Parathyroid adenoma (tissue), 2 donors: ENCODE measurements at regions not wholly inside any gene's neighbourhood (a gene's known extent, or its start where the extent isn't known, plus 50 kb on each side); places are given as distances from the start of the nearest gene placed in this dataset.

Experiments
- H2AFZ ChIP-seq: fragments of 300-600 bp; sonication (generic); one replicate; pipeline ENCODE4 v1.7.0; 2017; ENCODE audit warnings: antibody characterized with exemption, mild to moderate bottlenecking
- H3K27ac ChIP-seq: fragments of 300-600 bp; sonication (generic); one replicate; pipeline ENCODE4 v1.7.0; 2017
- H3K27me3 ChIP-seq: fragments of 300-600 bp; sonication (generic); one replicate; pipeline ENCODE4 v1.7.0; 2017; ENCODE audit warnings: low read length; ENCODE audit not compliant: control insufficient read depth, insufficient read depth
- H3K36me3 ChIP-seq: fragments of 300-600 bp; sonication (generic); one replicate; pipeline ENCODE4 v1.7.0; 2017; ENCODE audit warnings: low read length; ENCODE audit not compliant: control insufficient read depth, insufficient read depth
- H3K4me1 ChIP-seq: fragments of 300-600 bp; sonication (generic); one replicate; pipeline ENCODE4 v1.7.0; 2017; ENCODE audit warnings: control low read depth
- H3K4me2 ChIP-seq: fragments of 300-600 bp; sonication (generic); one replicate; pipeline ENCODE4 v1.7.0; 2017; ENCODE audit warnings: low read length
- H3K4me3 ChIP-seq: fragments of 300-600 bp; sonication (generic); one replicate; pipeline ENCODE4 v1.7.0; 2017; ENCODE audit warnings: low read depth, low read length
- H3K79me2 ChIP-seq: fragments of 300-600 bp; sonication (generic); one replicate; pipeline ENCODE4 v1.7.0; 2017; ENCODE audit warnings: control low read depth
- H3K9ac ChIP-seq: fragments of 300-600 bp; sonication (generic); one replicate; pipeline ENCODE4 v1.7.0; 2017; ENCODE audit warnings: mild to moderate bottlenecking
- H3K9me3 ChIP-seq: fragments of 300-600 bp; sonication (generic); one replicate; pipeline ENCODE4 v1.7.0; 2017; ENCODE audit warnings: low read length; ENCODE audit not compliant: control insufficient read depth
- CTCF ChIP-seq: fragments of 300-600 bp; sonication (generic); IDR thresholded peaks from one replicate; pipeline ENCODE4 v1.7.0; 2017; ENCODE audit warnings: antibody characterized with exemption, mild to moderate bottlenecking
- donor health status: primary hyperparathyroidism.

GRCh38 chr2:236636714-236637470 is 67.3 kb downstream of the ACKR3 start:
- no peak for TF ChIP-seq CTCF
- Histone ChIP-seq H3K4me1 (no peaks in the 10 kb centered on the region), H3K36me3 (no peaks in the 10 kb centered on the region), H3K79me2 (no peaks in the 10 kb centered on the region), H3K27me3 (no peaks in the 10 kb centered on the region), H3K27ac (no peak overlapping the region), H3K9ac (no peak overlapping the region), H3K4me3 (no peak overlapping the region), H3K4me2 (no peak overlapping the region), H3K9me3 (no peaks in the 10 kb centered on the region), H2AFZ (no peak overlapping the region)

- no peaks in the 10 kb centered on the region for H3K4me1 ChIP-seq
- H3K36me3 ChIP-seq: no peaks in the 10 kb centered on the region
- no peak overlapping the region for H3K9ac ChIP-seq
- H3K27ac ChIP-seq: no peak overlapping the region
- H3K4me3 ChIP-seq: no peak overlapping the region
- H3K27me3 ChIP-seq: no peaks in the 10 kb centered on the region
- no peaks in the 10 kb centered on the region for H3K9me3 ChIP-seq
- no peak overlapping the region for H3K4me2 ChIP-seq
- TF ChIP-seq CTCF: no peak
- no peaks in the 10 kb centered on the region for H3K79me2 ChIP-seq
- H2AFZ ChIP-seq: no peak overlapping the region
Measured at GRCh38 chr2:236637686-236638569, 68.3 kb downstream of the ACKR3 start.

- no peak overlapping the region for H3K4me3 ChIP-seq
- H3K9me3 ChIP-seq: no peaks in the 10 kb centered on the region
- no peak overlapping the region for H3K27ac ChIP-seq
- H2AFZ ChIP-seq: no peak overlapping the region
- TF ChIP-seq CTCF: no peak
- H3K4me1 ChIP-seq: no peaks in the 10 kb centered on the region
- no peaks in the 10 kb centered on the region for H3K36me3 ChIP-seq
- H3K4me2 ChIP-seq: no peak overlapping the region
- H3K79me2 ChIP-seq: no peaks in the 10 kb centered on the region
- H3K27me3 ChIP-seq: no peaks in the 10 kb centered on the region
- no peak overlapping the region for H3K9ac ChIP-seq
Measured at GRCh38 chr2:236638707-236639106, 69.1 kb downstream of the ACKR3 start.

GRCh38 chr2:236639461-236640235 is 70.0 kb downstream of the ACKR3 start:
- Histone ChIP-seq H3K4me2 (no peak overlapping the region), H3K4me1 (no peaks in the 10 kb centered on the region), H3K27ac (no peak overlapping the region), H3K27me3 (no peaks in the 10 kb centered on the region), H2AFZ (no peak overlapping the region), H3K36me3 (no peaks in the 10 kb centered on the region), H3K4me3 (no peak overlapping the region), H3K9ac (no peak overlapping the region), H3K79me2 (no peaks in the 10 kb centered on the region), H3K9me3 (no peaks in the 10 kb centered on the region)
- no peak for TF ChIP-seq CTCF
